ENCODE measurements at regions not wholly inside any gene's neighbourhood (a gene's known extent, or its start where the extent isn't known, plus 50 kb on each side); places are given as distances from the start of the nearest gene placed in this dataset.
"Not testable (repeated sequence)": the region's sequence is repeated elsewhere in the genome, so short reads cannot be mapped to it uniquely, and the experiment has no call there.

DNA sequence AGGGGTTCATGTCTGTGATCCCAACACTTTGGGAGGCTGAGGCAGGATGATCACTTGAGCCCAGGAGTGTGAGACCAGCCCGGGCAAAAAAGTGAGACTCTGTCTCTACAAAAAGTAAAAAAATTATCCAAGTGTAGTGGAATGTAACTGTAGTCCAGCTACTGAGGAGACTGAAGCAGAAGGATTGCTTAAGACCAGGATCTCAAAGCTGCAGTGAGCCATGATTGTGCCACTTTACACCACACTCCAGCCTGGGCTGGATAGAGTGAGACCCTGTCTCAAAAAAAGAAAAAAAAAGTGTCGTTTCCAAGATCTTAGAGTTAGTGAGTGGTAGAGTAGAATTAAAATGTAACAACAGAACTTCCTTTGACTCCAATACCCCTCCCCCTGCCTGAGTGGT lies 589.4 kb upstream of the MBL2 start:
- TF ChIP-seq EZH2 (IDR thresholded peaks at IDR 0.05) = no peak
- no peak for TF ChIP-seq CTCF (IDR thresholded peaks at IDR 0.05)
- TF ChIP-seq EZH2phosphoT487 (IDR thresholded peaks at IDR 0.05) = no peak
- Histone ChIP-seq H3K9me3 (ENCODE audit: low read depth) (no peaks in the 10 kb centered on the region), H3F3A (ENCODE audit: low read depth) (no peaks in the 10 kb centered on the region), H3K27ac (no peak overlapping the region), H3K36me3 (no peaks in the 10 kb centered on the region), H3K4me2 (no peak overlapping the region), H3K27me3 (no peaks in the 10 kb centered on the region), H3K9ac (no peak overlapping the region), H3K4me1 (peaks cover 5% of the 10 kb centered on the region), H3K4me3 (no peak overlapping the region), H4K20me1 (ENCODE audit: low read depth) (no peaks in the 10 kb centered on the region), H3K79me2 (ENCODE audit: low read depth) (no peaks in the 10 kb centered on the region), H2AFZ (replicated peaks) (peak overlapping the region; percentile 17)
- Mint-ChIP-seq H3K4me3 (no peak overlapping the region), H3K4me1 (no peaks in the 10 kb centered on the region), H3K36me3 (no peaks in the 10 kb centered on the region), H3K27me3 (ENCODE audit: insufficient read depth, low read depth) (peaks cover 3% of the 10 kb centered on the region), H3K9me3 (no peaks in the 10 kb centered on the region), H3K27ac (no peak overlapping the region)
- no peak for DNase-seq (ENCODE audit: low spot score)

- Histone ChIP-seq H2AFZ (replicated peaks) (no peak overlapping the region), H3K27ac (no peak overlapping the region), H3K79me2 (ENCODE audit: low read depth) (no peaks in the 10 kb centered on the region), H3K4me3 (no peak overlapping the region), H3K4me1 (peaks cover 5% of the 10 kb centered on the region), H3K4me2 (no peak overlapping the region), H3K9me3 (ENCODE audit: low read depth) (no peaks in the 10 kb centered on the region), H4K20me1 (ENCODE audit: low read depth) (no peaks in the 10 kb centered on the region), H3K9ac (no peak overlapping the region), H3F3A (ENCODE audit: low read depth) (no peaks in the 10 kb centered on the region), H3K27me3 (no peaks in the 10 kb centered on the region), H3K36me3 (no peaks in the 10 kb centered on the region)
- no peaks in the 10 kb centered on the region for H3K36me3 Mint-ChIP-seq
- H3K27ac Mint-ChIP-seq = no peak overlapping the region
- peaks cover 3% of the 10 kb centered on the region for H3K27me3 Mint-ChIP-seq (ENCODE audit: insufficient read depth, low read depth)
- H3K4me1 Mint-ChIP-seq = no peaks in the 10 kb centered on the region
- DNase-seq (ENCODE audit: low spot score) = no peak
- H3K9me3 Mint-ChIP-seq = no peaks in the 10 kb centered on the region
- H3K4me3 Mint-ChIP-seq = no peak overlapping the region
- TF ChIP-seq EZH2 (IDR thresholded peaks at IDR 0.05) (no peak), CTCF (IDR thresholded peaks at IDR 0.05) (no peak), EZH2phosphoT487 (IDR thresholded peaks at IDR 0.05) (no peak)
Observed at GRCh38 chr10:53361281-53361680, 588.7 kb upstream of the MBL2 start.

GRCh38 chr10:53358978-53359377 lies 586.4 kb upstream of the MBL2 start:
- H2AFZ ChIP-seq (replicated peaks); H3K36me3 ChIP-seq; DNase-seq (ENCODE audit: low spot score); H3K9me3 Mint-ChIP-seq; H3K9ac ChIP-seq; H3K4me3 ChIP-seq; H4K20me1 ChIP-seq (ENCODE audit: low read depth); H3K36me3 Mint-ChIP-seq; H3F3A ChIP-seq (ENCODE audit: low read depth); H3K27me3 Mint-ChIP-seq (ENCODE audit: insufficient read depth, low read depth); H3K27ac ChIP-seq; H3K4me1 ChIP-seq; H3K27ac Mint-ChIP-seq; H3K4me3 Mint-ChIP-seq; H3K4me1 Mint-ChIP-seq; H3K9me3 ChIP-seq (ENCODE audit: low read depth); H3K4me2 ChIP-seq; H3K79me2 ChIP-seq (ENCODE audit: low read depth); H3K27me3 ChIP-seq: not testable (repeated sequence)

DNA sequence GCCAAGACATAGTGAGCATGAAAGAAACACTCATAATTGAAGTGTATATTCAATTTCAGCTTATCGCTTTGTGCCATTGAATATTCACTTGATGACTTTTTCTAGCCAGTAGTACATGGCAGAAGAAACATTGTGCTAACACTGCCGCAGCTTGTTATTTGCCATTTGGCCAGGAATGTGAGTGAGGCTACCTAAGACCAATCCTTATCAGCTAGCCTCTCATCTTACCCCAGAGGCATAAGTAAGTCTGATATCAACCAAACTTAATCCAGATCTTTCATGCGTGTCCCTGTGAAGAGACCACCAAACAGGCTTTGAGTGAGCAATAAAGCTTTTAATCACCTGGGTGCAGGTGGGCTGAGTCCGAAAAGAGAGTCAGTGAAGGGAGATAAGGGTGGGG lies 586.0 kb upstream of the MBL2 start:
- H3K4me2 ChIP-seq = no peak overlapping the region
- peaks cover 6% of the 10 kb centered on the region for H3K9me3 Mint-ChIP-seq
- H3K4me1 Mint-ChIP-seq = no peaks in the 10 kb centered on the region

More for the DNA sequence above, 586.0 kb upstream of the MBL2 start:
- Histone ChIP-seq H3K27me3 (no peaks in the 10 kb centered on the region), H3K4me3 (no peak overlapping the region), H3K4me1 (peaks cover 5% of the 10 kb centered on the region), H4K20me1 (ENCODE audit: low read depth) (no peaks in the 10 kb centered on the region), H3F3A (ENCODE audit: low read depth) (no peaks in the 10 kb centered on the region), H3K27ac (no peak overlapping the region), H2AFZ (replicated peaks) (no peak overlapping the region), H3K9me3 (ENCODE audit: low read depth) (no peaks in the 10 kb centered on the region), H3K36me3 (no peaks in the 10 kb centered on the region), H3K9ac (no peak overlapping the region), H3K79me2 (ENCODE audit: low read depth) (no peaks in the 10 kb centered on the region)
- no peak for DNase-seq (ENCODE audit: low spot score)
- Mint-ChIP-seq H3K36me3 (no peaks in the 10 kb centered on the region), H3K27me3 (ENCODE audit: insufficient read depth, low read depth) (peaks cover 3% of the 10 kb centered on the region), H3K27ac (no peak overlapping the region), H3K4me3 (no peak overlapping the region)
- no peak for TF ChIP-seq CTCF (IDR thresholded peaks at IDR 0.05)
- no peak for TF ChIP-seq EZH2phosphoT487 (IDR thresholded peaks at IDR 0.05)
- no peak for TF ChIP-seq EZH2 (IDR thresholded peaks at IDR 0.05)
